ENCODE measurements at regions not wholly inside any gene's neighbourhood (a gene's known extent, or its start where the extent isn't known, plus 50 kb on each side); places are given as distances from the start of the nearest gene placed in this dataset.
"Not testable (repeated sequence)": the region's sequence is repeated elsewhere in the genome, so short reads cannot be mapped to it uniquely, and the experiment has no call there.

- no peak for DNase-seq (ENCODE audit: low read depth)
Measured at GRCh38 chr5:58201922-58202648, 257.8 kb downstream of the PLK2 start.

GRCh38 chr5:58200451-58200850 is 259.4 kb downstream of the PLK2 start:
- DNase-seq (ENCODE audit: low read depth): no peak

DNA sequence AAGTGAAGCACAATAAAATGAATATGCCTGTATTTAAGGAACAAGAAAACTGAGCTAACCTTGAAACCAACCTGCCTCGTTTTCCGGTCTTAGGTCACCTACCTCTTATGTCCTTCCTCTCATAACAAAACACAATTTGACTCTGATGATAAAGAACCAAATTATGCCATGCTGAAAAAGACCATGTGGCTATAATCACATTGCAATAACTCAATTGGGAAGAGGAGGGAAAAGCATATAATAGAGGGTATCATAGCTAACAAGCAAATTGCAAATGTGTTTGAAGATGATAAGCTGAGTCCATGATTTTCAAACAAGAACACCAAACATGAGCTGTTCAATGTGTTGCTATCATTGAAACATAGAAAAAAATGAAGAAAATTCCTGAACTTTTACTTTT is 260.8 kb downstream of the PLK2 start:
- no peak for DNase-seq (ENCODE audit: low read depth)

- no peak for DNase-seq (ENCODE audit: low read depth)
Measured at GRCh38 chr5:58198330-58198729, 261.6 kb downstream of the PLK2 start.

- DNase-seq (ENCODE audit: low read depth): no peak
Measured at GRCh38 chr5:58197875-58198274, 262.0 kb downstream of the PLK2 start.

- DNase-seq (ENCODE audit: low read depth): no peak
Measured at GRCh38 chr5:58191443-58191842, 268.4 kb downstream of the PLK2 start.

- peak; percentile 24 for DNase-seq (ENCODE audit: low read depth)
Measured at GRCh38 chr5:58188262-58188651, 271.6 kb downstream of the PLK2 start.

DNA sequence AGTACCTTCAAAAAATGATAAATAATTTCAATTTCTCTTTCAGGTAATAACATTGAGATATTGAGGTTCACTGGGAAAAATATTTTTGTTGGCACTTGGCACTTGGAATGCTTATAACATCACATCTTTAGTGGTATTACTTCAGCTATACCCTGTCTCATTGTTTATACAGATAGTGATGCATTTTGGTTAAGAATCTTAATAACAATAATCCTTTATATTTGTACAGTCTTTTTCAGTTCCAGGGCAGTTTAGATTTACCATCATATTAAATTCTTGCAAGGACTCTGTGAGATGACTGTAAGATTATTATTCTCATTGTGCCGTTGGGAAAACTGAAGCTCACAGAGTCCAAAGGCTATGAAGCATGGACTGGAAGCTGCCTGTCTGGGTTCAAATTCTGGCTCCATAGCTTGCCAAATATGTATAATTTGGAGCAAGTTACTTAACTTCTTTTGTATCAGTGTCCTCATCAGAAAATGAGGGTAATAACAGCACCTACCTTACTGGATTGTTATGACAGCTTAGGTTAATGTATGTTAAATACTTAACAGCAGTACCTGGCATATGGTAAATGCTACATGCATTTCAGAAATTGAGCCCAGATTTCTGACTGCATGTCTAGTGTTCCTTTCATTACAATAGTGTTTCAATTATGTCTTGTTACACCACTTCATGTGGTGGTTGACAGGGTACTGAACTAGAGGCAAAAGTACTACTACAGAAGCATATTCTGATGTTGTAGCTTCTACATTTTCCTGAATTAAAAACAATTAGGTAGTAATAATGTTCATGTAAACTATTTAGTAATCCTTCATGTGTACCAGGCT is 272.2 kb downstream of the PLK2 start:
- DNase-seq (ENCODE audit: low read depth): no peak

DNA sequence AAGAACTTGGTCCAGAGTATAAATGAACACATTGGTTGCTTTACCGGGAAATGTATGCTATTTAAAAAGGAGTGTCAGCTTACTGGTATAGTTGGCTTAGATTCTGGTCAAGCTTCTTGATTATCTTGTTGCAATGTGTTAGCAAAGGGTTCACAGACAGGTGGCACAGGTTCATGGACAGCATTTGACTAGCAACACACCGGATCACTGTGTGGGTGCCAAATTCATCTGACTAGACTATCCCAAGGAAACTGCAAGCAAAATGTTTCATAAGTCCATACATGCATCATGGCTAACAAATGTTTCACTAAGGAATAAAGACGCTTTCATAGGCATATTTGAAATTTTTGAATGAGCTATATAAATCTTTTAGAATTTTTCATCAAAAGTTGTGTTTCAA is 274.1 kb downstream of the PLK2 start:
- DNase-seq (ENCODE audit: low read depth): no peak

- no peak for DNase-seq (ENCODE audit: low read depth)
Measured at GRCh38 chr5:58185397-58185796, 274.5 kb downstream of the PLK2 start.

GRCh38 chr5:58184910-58185309 is 275.0 kb downstream of the PLK2 start:
- no peak for DNase-seq (ENCODE audit: low read depth)

GRCh38 chr5:58183786-58184085 is 276.1 kb downstream of the PLK2 start:
- no peak for DNase-seq (ENCODE audit: low read depth)

DNA sequence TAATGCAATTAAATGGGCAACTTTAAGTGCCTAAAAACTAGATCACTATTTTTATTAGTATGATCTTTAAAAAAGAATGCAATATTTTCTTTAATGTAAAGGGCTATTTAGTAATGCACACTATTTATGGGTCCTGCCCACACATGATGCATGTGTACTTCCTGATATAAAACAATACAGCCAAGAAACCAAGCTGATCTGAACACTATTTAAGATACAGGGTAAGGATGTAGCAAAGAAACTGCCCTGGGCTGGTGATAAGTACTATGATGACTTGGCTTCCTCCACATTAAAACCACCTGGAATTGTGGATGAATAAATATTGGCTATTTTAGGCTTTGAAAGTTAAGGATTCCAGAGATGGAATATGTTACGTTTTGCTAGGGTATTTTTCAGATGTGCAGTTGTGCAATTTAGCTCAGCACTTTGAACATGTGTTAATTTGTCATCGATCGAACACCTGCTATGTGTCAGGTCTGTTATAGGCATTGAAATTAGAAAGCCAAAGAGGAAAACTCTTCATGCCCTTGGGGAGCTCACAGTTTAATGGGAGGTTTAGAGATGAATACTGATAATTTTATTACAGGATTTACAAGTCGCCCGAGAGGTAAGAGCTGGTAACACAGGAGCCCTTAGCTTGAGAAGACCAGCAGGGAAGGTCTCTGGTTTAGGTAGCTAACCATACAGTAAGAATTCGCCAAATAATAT is 276.7 kb downstream of the PLK2 start:
- DNase-seq (ENCODE audit: low read depth): no peak

DNA sequence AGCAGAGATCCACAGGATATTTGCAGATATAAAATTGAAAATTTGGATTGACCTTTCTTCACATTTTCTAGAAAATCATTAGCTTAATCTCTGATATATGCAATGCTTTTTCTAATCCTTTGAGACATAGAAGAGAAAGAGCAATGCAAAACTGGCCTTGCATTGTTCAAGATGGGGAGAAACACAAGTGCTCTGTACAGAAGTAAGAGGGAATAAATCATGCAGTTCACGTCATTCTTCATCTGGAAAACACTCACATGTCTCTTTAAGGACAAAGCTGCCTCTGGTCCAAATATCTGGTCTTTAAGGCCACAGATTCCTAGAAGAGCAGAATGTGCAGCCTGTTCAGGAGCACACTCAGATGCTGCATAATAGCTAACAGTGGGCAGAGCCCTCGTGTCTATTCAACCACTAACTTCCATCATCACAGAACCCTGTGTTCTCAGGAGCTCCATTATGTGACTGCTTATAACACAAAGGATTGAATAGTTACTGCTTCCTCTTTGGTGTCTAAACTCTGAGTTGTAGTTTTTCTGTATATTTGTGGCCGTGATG is 277.5 kb downstream of the PLK2 start:
- DNase-seq (ENCODE audit: low read depth): no peak

- DNase-seq (ENCODE audit: low read depth): no peak
Measured at GRCh38 chr5:58181578-58182286, 278.2 kb downstream of the PLK2 start.

- no peak for DNase-seq (ENCODE audit: low read depth)
Measured at GRCh38 chr5:58172946-58173345, 286.9 kb downstream of the PLK2 start.

GRCh38 chr5:58165152-58165551 is 294.7 kb downstream of the PLK2 start:
- DNase-seq (ENCODE audit: low read depth): no peak

GRCh38 chr5:58161889-58162288 is 298.0 kb downstream of the PLK2 start:
- DNase-seq (ENCODE audit: low read depth): not testable (repeated sequence)

DNA sequence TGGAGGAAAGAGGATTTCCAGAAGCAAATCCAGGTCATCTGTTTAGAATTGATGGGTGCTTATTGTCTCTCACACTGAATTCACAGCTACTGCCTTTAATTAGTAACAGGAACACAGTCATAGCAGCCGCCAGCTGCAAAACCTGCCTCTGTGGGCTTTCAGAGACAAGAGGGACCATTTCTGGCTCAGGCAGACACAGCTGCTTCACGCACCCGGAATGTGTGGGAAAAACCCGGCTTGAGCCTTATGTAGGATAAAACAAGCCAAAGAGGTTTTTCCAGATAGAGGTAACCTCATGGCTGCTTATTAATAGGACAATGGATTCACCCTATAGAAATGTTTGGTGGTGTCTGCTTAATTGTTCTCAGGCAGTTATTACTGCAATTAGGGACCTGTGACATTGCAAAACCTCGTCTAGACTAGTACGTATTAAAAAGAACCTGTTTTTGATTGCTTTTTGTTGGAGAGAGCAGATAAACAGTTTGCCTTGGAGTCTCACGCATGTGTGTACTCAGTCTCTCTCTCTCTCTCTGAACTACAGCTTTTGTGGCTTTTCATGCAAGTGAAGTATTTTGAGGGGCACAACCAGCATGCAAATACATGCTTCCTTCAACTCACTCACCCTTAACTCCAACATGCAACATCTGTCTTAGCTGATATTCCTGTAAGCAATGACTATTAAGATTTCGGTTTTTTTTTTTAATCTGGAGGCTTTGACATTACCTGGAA is 302.7 kb downstream of the PLK2 start:
- no peak for DNase-seq (ENCODE audit: low read depth)

DNA sequence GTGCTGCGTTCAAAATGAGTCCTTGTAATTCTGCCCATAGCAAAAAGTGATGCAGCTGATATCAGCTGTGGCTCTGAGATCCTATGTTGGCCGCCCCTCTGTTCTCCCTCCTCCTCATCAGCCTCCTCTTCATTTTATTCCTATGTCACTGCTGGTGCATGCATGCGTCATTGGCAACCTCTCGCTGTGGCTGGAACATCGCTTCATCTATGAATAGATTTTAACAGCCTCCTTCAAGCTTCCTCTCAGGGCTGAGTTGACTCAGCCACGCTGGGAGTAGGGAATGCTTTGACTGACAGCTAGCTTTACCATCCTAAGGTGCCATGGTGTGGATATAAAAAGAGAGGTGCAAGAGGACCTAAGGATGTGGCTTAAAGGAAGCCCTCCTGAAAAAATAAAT is 303.5 kb downstream of the PLK2 start:
- DNase-seq (ENCODE audit: low read depth): peak; percentile 48

- no peak for DNase-seq (ENCODE audit: low read depth)
Measured at GRCh38 chr5:58153255-58153654, 306.6 kb downstream of the PLK2 start.

Measured in GM04504 (cell line).